ENCODE measurements at regions not wholly inside any gene's neighbourhood (a gene's known extent, or its start where the extent isn't known, plus 50 kb on each side); places are given as distances from the start of the nearest gene placed in this dataset.

- ATAC-seq (no peak), DNase-seq (no peak)
- Histone ChIP-seq H3K4me1 (no peaks in the 10 kb centered on the region), H3K27ac (no peak overlapping the region), H3K27me3 (ENCODE audit: insufficient read depth in 3 of 3, low read length in 2 of 3) (peaks cover 0 to 7% (median 0%) of the 10 kb centered on the region in 3 donors), H3K9me3 (no peaks in the 10 kb centered on the region), H3K36me3 (ENCODE audit: insufficient read depth in 1 of 2, low read depth in 1 of 2) (no peaks in the 10 kb centered on the region), H3K4me3 (no peak overlapping the region)
- no peak for TF ChIP-seq CTCF (IDR thresholded peaks at IDR 0.05)
- intact Hi-C loops (cut with DNase I), result loop anchor here in 1 of 2 donors (5.0 kb wide), 1 partner anchor 68 kb away; no protein-coding TSS in a partner anchor
- 50 to 72% (median 72%) methylated on average over 1 of the region's 1 CpG for WGBS, 3 donors
Measured at GRCh38 chrX:139290310-139290709, 240.2 kb upstream of the F9 start.

GRCh38 chrX:139287155-139287924 lies 243.2 kb upstream of the F9 start:
- intact Hi-C loops (cut with DNase I), result no loop called here
- Histone ChIP-seq H3K36me3 (ENCODE audit: insufficient read depth in 1 of 2, low read depth in 1 of 2) (no peaks in the 10 kb centered on the region), H3K4me1 (no peaks in the 10 kb centered on the region), H3K4me3 (no peak overlapping the region), H3K27me3 (ENCODE audit: insufficient read depth in 3 of 3, low read length in 2 of 3) (no peaks in the 10 kb centered on the region), H3K27ac (no peak overlapping the region), H3K9me3 (no peaks in the 10 kb centered on the region)
- ATAC-seq (no peak), DNase-seq (no peak)
- TF ChIP-seq CTCF (IDR thresholded peaks at IDR 0.05), result no peak
- 86 to 96% (median 94%) methylated on average over 2 of the region's 2 CpGs for WGBS, 3 donors

- intact Hi-C loops (cut with DNase I), result no loop called here
- ATAC-seq, result no peak
Measured at GRCh38 chrX:139286342-139286741, 244.2 kb upstream of the F9 start.

GRCh38 chrX:139267851-139268250 lies 262.7 kb upstream of the F9 start:
- Histone ChIP-seq H3K27ac (no peak overlapping the region), H3K4me3 (no peak overlapping the region), H3K9me3 (no peaks in the 10 kb centered on the region), H3K27me3 (ENCODE audit: insufficient read depth in 3 of 3, low read length in 2 of 3) (peaks cover 0 to 4% (median 0%) of the 10 kb centered on the region in 3 donors), H3K36me3 (ENCODE audit: insufficient read depth in 1 of 2, low read depth in 1 of 2) (no peaks in the 10 kb centered on the region), H3K4me1 (no peaks in the 10 kb centered on the region)
- intact Hi-C loops (cut with DNase I), result no loop called here
- DNase-seq (no peak), ATAC-seq (no peak)
- 73 to 84% (median 78%) methylated on average over 3 of the region's 3 CpGs for WGBS, 3 donors
- no peak for TF ChIP-seq CTCF (IDR thresholded peaks at IDR 0.05)

More at GRCh38 chrX:139286342-139286741, 244.2 kb upstream of the F9 start:
- no peak for TF ChIP-seq CTCF (IDR thresholded peaks at IDR 0.05)
- no peak for DNase-seq
- Histone ChIP-seq H3K4me3 (no peak overlapping the region), H3K36me3 (ENCODE audit: insufficient read depth in 1 of 2, low read depth in 1 of 2) (no peaks in the 10 kb centered on the region), H3K4me1 (no peaks in the 10 kb centered on the region), H3K9me3 (no peaks in the 10 kb centered on the region), H3K27me3 (ENCODE audit: insufficient read depth in 3 of 3, low read length in 2 of 3) (no peaks in the 10 kb centered on the region), H3K27ac (no peak overlapping the region)
- WGBS, 3 donors, result 67 to 97% (median 68%) methylated on average over 2 of the region's 2 CpGs

- WGBS, 3 donors, result 56 to 87% (median 80%) methylated on average over 3 of the region's 3 CpGs
Measured at GRCh38 chrX:139246295-139246694, 284.2 kb upstream of the F9 start.

More at GRCh38 chrX:139246295-139246694, 284.2 kb upstream of the F9 start:
- DNase-seq, result no peak
- H3K27ac ChIP-seq, result no peak overlapping the region
- H3K36me3 ChIP-seq (ENCODE audit: insufficient read depth in 1 of 2, low read depth in 1 of 2), result no peaks in the 10 kb centered on the region
- H3K27me3 ChIP-seq (ENCODE audit: insufficient read depth in 3 of 3, low read length in 2 of 3), result no peaks in the 10 kb centered on the region
- intact Hi-C loops (cut with DNase I), result no loop called here
- no peak overlapping the region for H3K4me3 ChIP-seq
- ATAC-seq, result no peak
- no peaks in the 10 kb centered on the region for H3K9me3 ChIP-seq
- H3K4me1 ChIP-seq, result no peaks in the 10 kb centered on the region
- TF ChIP-seq CTCF (IDR thresholded peaks at IDR 0.05), result no peak

All from psoas muscle (tissue), 7 donors.